CD14-positive monocyte (primary cell): ENCODE measurements at regions not wholly inside any gene's neighbourhood (a gene's known extent, or its start where the extent isn't known, plus 50 kb on each side); places are given as distances from the start of the nearest gene placed in this dataset.
"Not testable (repeated sequence)": the region's sequence is repeated elsewhere in the genome, so short reads cannot be mapped to it uniquely, and the experiment has no call there.

Source experiments
- DNase-seq, 3 donors: peaks; one replicate each; pipeline ENCODE4 v3.0.0-alpha.2; 2011 to 2022
- H2AFZ ChIP-seq: 2 replicates; pipeline ENCODE4 v1.6.0; 2012; ENCODE audit warnings: mild to moderate bottlenecking, low read depth, low read length, inconsistent platforms; ENCODE audit not compliant: insufficient read depth, poor library complexity, severe bottlenecking
- H3K27ac ChIP-seq, 2 donors: 1 replicate in 1 of 2; 2 replicates in 1 of 2; pipeline ENCODE4 v1.5.1; 2012 to 2013; ENCODE audit warnings: low read length in 2 of 2, control low read depth in 1 of 2, inconsistent platforms in 1 of 2, low read depth in 1 of 2, mild to moderate bottlenecking in 1 of 2
- H3K27me3 ChIP-seq, 2 donors: one replicate each; pipeline versions ENCODE4 v1.6.0 to v1.6.1; 2011 to 2013; ENCODE audit warnings: low read length in 2 of 2; ENCODE audit not compliant: control insufficient read depth in 2 of 2, insufficient read depth in 2 of 2
- H3K36me3 ChIP-seq, 2 donors: replicated peaks in 1 of 2; 1 replicate in 1 of 2; 2 replicates in 1 of 2; pipeline versions ENCODE4 v1.5.1 to v1.6.1; 2012 to 2013; ENCODE audit warnings: low read length in 2 of 2, control low read depth in 1 of 2, inconsistent platforms in 1 of 2, mild to moderate bottlenecking in 1 of 2; ENCODE audit not compliant: insufficient read depth in 2 of 2, control insufficient read depth in 1 of 2
- H3K4me1 ChIP-seq, 2 donors: 1 replicate in 1 of 2; 2 replicates in 1 of 2; pipeline versions ENCODE4 v1.5.1 to v1.6.1; 2012 to 2013; ENCODE audit warnings: low read length in 2 of 2, control low read depth in 1 of 2, inconsistent platforms in 1 of 2, mild to moderate bottlenecking in 1 of 2, moderate library complexity in 1 of 2; ENCODE audit not compliant: insufficient read depth in 2 of 2, control insufficient read depth in 1 of 2
- H3K4me2 ChIP-seq: replicated peaks from 2 replicates; pipeline ENCODE3; 2012; ENCODE audit warnings: low read length, moderate library complexity, mild to moderate bottlenecking; ENCODE audit not compliant: poor library complexity, severe bottlenecking; ENCODE audit errors: extremely low read depth
- H3K4me3 ChIP-seq, 3 experiments: fragments of 200-600 bp in 1 of 3; sonication (generic) in 1 of 3; replicated peaks in 1 of 3; 1 replicate in 2 of 3; 2 replicates in 1 of 3; pipeline ENCODE4 v1.5.1; 2011 to 2013; ENCODE audit warnings: low read length in 3 of 3, mild to moderate bottlenecking in 3 of 3, control low read depth in 2 of 3, low read depth in 2 of 3, inconsistent platforms in 1 of 3, moderate library complexity in 1 of 3
- H3K79me2 ChIP-seq: 2 replicates; pipeline ENCODE4 v1.6.0; 2012; ENCODE audit warnings: mild to moderate bottlenecking, control low read depth, inconsistent platforms, low read length, moderate library complexity; ENCODE audit not compliant: insufficient read depth
- H3K9ac ChIP-seq: 2 replicates; pipeline ENCODE4 v1.6.0; 2017; ENCODE audit warnings: low read length, mild to moderate bottlenecking; ENCODE audit not compliant: insufficient read depth, poor library complexity, severe bottlenecking
- H3K9me3 ChIP-seq, 2 donors: replicated peaks in 1 of 2; 1 replicate in 1 of 2; 2 replicates in 1 of 2; pipeline versions ENCODE4 v1.5.1 to v1.6.1; 2012 to 2013; ENCODE audit warnings: low read length in 2 of 2, control low read depth in 1 of 2; ENCODE audit not compliant: control insufficient read depth in 1 of 2, insufficient read depth in 1 of 2
- H4K20me1 ChIP-seq: 2 replicates; pipeline ENCODE4 v1.6.0; 2012; ENCODE audit warnings: mild to moderate bottlenecking, low read length, control low read depth, moderate library complexity; ENCODE audit not compliant: insufficient read depth
- H3K27ac Mint-ChIP-seq, 7 donors: one replicate each; pipeline ENCODE4 v1.8.0; 2020; ENCODE audit warnings: mild to moderate bottlenecking in 7 of 7, mixed read lengths in 7 of 7, moderate library complexity in 6 of 7, inconsistent platforms in 2 of 7
- H3K27me3 Mint-ChIP-seq, 3 donors: one replicate each; pipeline ENCODE4 v1.8.0; 2021 to 2022; ENCODE audit warnings: low read depth in 3 of 3, mild to moderate bottlenecking in 3 of 3, mixed read lengths in 3 of 3, moderate library complexity in 3 of 3, inconsistent platforms in 1 of 3
- H3K36me3 Mint-ChIP-seq, 2 donors: one replicate each; pipeline ENCODE4 v1.8.0; 2020; ENCODE audit warnings: mixed read lengths in 2 of 2, inconsistent platforms in 1 of 2, mild to moderate bottlenecking in 1 of 2
- H3K4me1 Mint-ChIP-seq: one replicate; pipeline ENCODE4 v1.8.0; 2020; ENCODE audit warnings: mild to moderate bottlenecking, mixed read lengths
- H3K4me3 Mint-ChIP-seq, 2 donors: one replicate each; pipeline ENCODE4 v1.8.0; 2020; ENCODE audit warnings: mild to moderate bottlenecking in 2 of 2, mixed read lengths in 2 of 2, moderate library complexity in 1 of 2
- H3K9me3 Mint-ChIP-seq, 7 donors: one replicate each; pipeline ENCODE4 v1.8.0; 2020 to 2022; ENCODE audit warnings: mixed read lengths in 7 of 7, mild to moderate bottlenecking in 6 of 7, moderate library complexity in 6 of 7, inconsistent platforms in 2 of 7
- WGBS: methylation state at CpG from one replicate; pipeline ENCODE4 v1.1.5; 2013; ENCODE audit warnings: missing lambda C conversion rate; ENCODE audit not compliant: insufficient coverage; 5-methylcytosine and 5-hydroxymethylcytosine counted together
- intact Hi-C, 2 donors: fragments of 100-400 bp; cut with micrococcal nuclease; formaldehyde crosslinking; loops; one replicate each; pipeline versions ENCODE4 v1.15.0 to v1.15.1; 2023

- intact Hi-C loops: not testable (repeated sequence)
- WGBS: no CpG with 5 or more reads among the region's 1 CpG
Observed at GRCh38 chr2:111257607-111258006, 136.9 kb downstream of the BCL2L11 start.

DNA sequence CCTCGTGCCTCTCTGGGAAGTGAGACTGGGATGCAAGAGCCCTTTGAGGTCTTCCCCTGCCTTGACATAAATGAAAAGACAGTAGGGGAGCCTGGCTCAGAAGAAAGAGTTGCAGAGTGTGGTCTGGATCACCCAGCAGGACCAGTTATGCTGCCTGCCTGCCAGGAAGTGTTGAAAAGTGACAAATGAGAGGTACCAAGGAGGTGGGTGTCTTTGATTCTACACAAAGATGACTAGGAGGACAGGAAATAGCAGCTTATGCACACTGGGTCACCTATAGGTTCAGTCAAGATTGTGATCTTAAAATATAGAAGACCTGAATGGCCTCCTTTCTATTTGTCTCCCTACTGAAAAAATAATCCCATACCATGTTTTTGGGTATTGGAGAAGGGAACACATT is 137.6 kb downstream of the BCL2L11 start:
- H3K4me1 ChIP-seq, H3K36me3 ChIP-seq, H3K4me3 ChIP-seq, H3K27ac Mint-ChIP-seq, H4K20me1 ChIP-seq, DNase-seq, H3K9ac ChIP-seq, H3K4me1 Mint-ChIP-seq, H3K27me3 Mint-ChIP-seq, H3K79me2 ChIP-seq, H2AFZ ChIP-seq, H3K9me3 ChIP-seq, H3K36me3 Mint-ChIP-seq, H3K9me3 Mint-ChIP-seq, H3K4me2 ChIP-seq, H3K27me3 ChIP-seq, intact Hi-C loops, H3K4me3 Mint-ChIP-seq, H3K27ac ChIP-seq: not testable (repeated sequence)
- no CpG with 5 or more reads among the region's 1 CpG for WGBS

More at GRCh38 chr2:111257607-111258006, 136.9 kb downstream of the BCL2L11 start:
- H3K9me3 Mint-ChIP-seq, H3K4me2 ChIP-seq, H3K27ac ChIP-seq, H3K9ac ChIP-seq, H3K4me3 ChIP-seq, H3K27me3 ChIP-seq, H3K27me3 Mint-ChIP-seq, H3K36me3 Mint-ChIP-seq, H2AFZ ChIP-seq, H3K4me1 ChIP-seq, H4K20me1 ChIP-seq, H3K79me2 ChIP-seq, DNase-seq, H3K4me3 Mint-ChIP-seq, H3K4me1 Mint-ChIP-seq, H3K9me3 ChIP-seq, H3K36me3 ChIP-seq, H3K27ac Mint-ChIP-seq: not testable (repeated sequence)

DNA sequence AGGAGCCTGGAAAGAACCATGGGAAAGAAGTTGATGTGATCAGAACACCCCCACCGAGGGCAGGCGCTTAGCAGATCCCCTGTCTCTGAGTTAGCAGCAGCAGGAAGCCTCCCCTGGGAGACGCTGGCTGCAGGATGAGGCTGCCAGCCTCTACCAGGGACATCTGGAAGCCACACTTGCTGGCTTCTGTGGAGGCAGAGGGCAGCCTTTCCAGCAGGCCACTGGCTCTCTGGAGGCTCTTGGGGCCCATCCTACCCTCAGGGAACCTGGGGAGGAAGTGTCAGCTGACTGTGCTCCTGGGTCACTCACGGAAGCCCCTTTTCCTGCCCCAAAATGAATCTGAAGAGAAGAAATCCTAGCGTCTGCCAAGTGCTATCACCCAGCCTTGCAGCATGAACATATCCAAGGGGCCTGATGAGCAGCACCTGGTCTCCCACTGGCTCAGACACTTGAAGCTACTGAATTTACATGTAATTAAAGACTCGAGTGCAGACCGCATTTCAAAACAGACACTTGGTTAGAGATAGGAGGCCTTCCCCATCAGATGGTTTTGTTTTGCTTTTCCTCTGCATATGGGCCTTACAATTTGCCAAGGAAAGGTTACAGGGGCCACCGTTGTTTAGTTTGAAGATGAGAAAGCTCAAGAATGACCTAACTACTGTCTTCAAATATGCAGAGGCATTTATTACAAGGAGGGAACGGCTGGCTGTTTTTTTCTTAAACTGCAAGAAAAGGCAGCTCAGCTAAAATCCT is 142.1 kb downstream of the BCL2L11 start:
- H3K4me1 Mint-ChIP-seq, H3K36me3 ChIP-seq, DNase-seq, H3K27me3 ChIP-seq, H3K4me2 ChIP-seq, H3K36me3 Mint-ChIP-seq, H3K27me3 Mint-ChIP-seq, H4K20me1 ChIP-seq, H2AFZ ChIP-seq, H3K4me3 ChIP-seq, H3K9ac ChIP-seq, intact Hi-C loops, H3K9me3 Mint-ChIP-seq, H3K4me3 Mint-ChIP-seq, H3K27ac Mint-ChIP-seq, H3K27ac ChIP-seq, H3K4me1 ChIP-seq, H3K79me2 ChIP-seq, H3K9me3 ChIP-seq: not testable (repeated sequence)
- 100% methylated on average over 1 of the region's 9 CpGs for WGBS

DNA sequence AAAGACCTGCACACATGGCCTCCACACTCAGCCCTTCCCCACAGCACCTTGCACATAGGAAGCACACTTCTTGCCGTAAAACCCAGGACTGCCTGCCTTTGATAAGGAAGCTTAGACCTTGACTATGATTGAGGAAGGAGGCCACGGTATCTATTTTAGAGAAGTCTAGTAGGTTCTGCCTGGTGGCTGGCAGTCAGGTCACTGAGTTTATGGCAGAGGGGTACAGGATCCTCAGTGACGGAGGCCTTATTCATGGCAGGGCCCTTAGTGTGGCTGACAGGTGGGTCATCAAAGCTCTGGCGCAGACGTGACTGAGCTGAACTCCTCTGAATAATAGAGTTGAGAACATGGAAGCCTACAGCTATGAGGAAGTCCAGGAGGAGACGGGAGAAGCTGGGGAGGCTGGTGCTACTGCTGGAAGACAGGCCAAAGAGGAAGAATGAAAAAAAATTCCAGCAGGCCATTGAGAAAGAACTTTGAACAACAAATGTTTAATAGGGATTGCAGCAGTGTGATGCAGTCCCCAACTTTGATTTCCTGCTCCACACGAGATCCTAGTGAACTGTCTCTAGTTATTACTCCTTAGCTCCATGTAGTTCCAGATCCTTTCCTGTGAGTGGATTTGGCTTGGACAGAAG is 142.8 kb downstream of the BCL2L11 start:
- H3K4me3 Mint-ChIP-seq, H2AFZ ChIP-seq, H3K9ac ChIP-seq, H3K27ac ChIP-seq, H3K27me3 ChIP-seq, H3K27me3 Mint-ChIP-seq, intact Hi-C loops, H3K9me3 Mint-ChIP-seq, H3K79me2 ChIP-seq, H3K9me3 ChIP-seq, H4K20me1 ChIP-seq, H3K36me3 Mint-ChIP-seq, H3K27ac Mint-ChIP-seq, H3K4me1 Mint-ChIP-seq, H3K36me3 ChIP-seq, H3K4me1 ChIP-seq, H3K4me3 ChIP-seq, H3K4me2 ChIP-seq, DNase-seq: not testable (repeated sequence)
- no CpG with 5 or more reads among the region's 7 CpGs for WGBS
